HG02938 (cell line): ENCODE measurements at regions not wholly inside any gene's neighbourhood (a gene's known extent, or its start where the extent isn't known, plus 50 kb on each side); places are given as distances from the start of the nearest gene placed in this dataset.
"Not testable (repeated sequence)": the region's sequence is repeated elsewhere in the genome, so short reads cannot be mapped to it uniquely, and the experiment has no call there.

Experiments
- ATAC-seq: cut with Tn5 transposase; IDR thresholded peaks from one replicate; pipeline ENCODE4 v1.9.1; 2021; ENCODE audit warnings: mild to moderate bottlenecking, moderate library complexity; ENCODE audit not compliant: unreplicated experiment

- not testable (repeated sequence) for ATAC-seq
These were observed 941.5 kb downstream of the TUBA3C start for GRCh38 chr13:18240086-18240485.

- ATAC-seq: not testable (repeated sequence)
These were observed 943.0 kb downstream of the TUBA3C start for GRCh38 chr13:18238586-18238985.

- no peak for ATAC-seq
These were observed 945.2 kb downstream of the TUBA3C start for GRCh38 chr13:18236528-18236815.

- no peak for ATAC-seq
These were observed 945.7 kb downstream of the TUBA3C start for GRCh38 chr13:18235756-18236527.

GRCh38 chr13:18235172-18235571 lies 946.5 kb downstream of the TUBA3C start:
- ATAC-seq: no peak

GRCh38 chr13:18234451-18234850 lies 947.2 kb downstream of the TUBA3C start:
- not testable (repeated sequence) for ATAC-seq

- no peak for ATAC-seq
These were observed 947.8 kb downstream of the TUBA3C start for GRCh38 chr13:18233783-18234299.

GRCh38 chr13:18232994-18233782 lies 948.4 kb downstream of the TUBA3C start:
- no peak for ATAC-seq

- ATAC-seq: no peak
These were observed 949.2 kb downstream of the TUBA3C start for GRCh38 chr13:18232298-18232993.

GRCh38 chr13:18224411-18224810 lies 957.2 kb downstream of the TUBA3C start:
- ATAC-seq: not testable (repeated sequence)

GRCh38 chr13:18214689-18215088 lies 966.9 kb downstream of the TUBA3C start:
- ATAC-seq: not testable (repeated sequence)

- ATAC-seq: not testable (repeated sequence)
These were observed 968.1 kb downstream of the TUBA3C start for GRCh38 chr13:18213511-18213910.

- ATAC-seq: no peak
These were observed 968.8 kb downstream of the TUBA3C start for GRCh38 chr13:18212873-18213272.

GRCh38 chr13:18211752-18212560 lies 969.7 kb downstream of the TUBA3C start:
- peak; percentile 90 for ATAC-seq

GRCh38 chr13:18204614-18205178 lies 976.9 kb downstream of the TUBA3C start:
- ATAC-seq: not testable (repeated sequence)

GRCh38 chr13:18195365-18195678 lies 986.3 kb downstream of the TUBA3C start:
- ATAC-seq: not testable (repeated sequence)

GRCh38 chr13:18194631-18195364 lies 986.8 kb downstream of the TUBA3C start:
- not testable (repeated sequence) for ATAC-seq

GRCh38 chr13:18194104-18194503 lies 987.5 kb downstream of the TUBA3C start:
- ATAC-seq: not testable (repeated sequence)
